OCI-LY7 (cell line): ENCODE measurements at regions not wholly inside any gene's neighbourhood (a gene's known extent, or its start where the extent isn't known, plus 50 kb on each side); places are given as distances from the start of the nearest gene placed in this dataset.

Source experiments
- BruUV-seq: library from RNA; stranded (reverse); fragments of 400-500 nt; replicated peaks from 2 replicates; lab custom pipeline; 2021; lab: Mats Ljungman, UMichigan
- CTCF ChIA-PET: fragments of 300-600 bp; sonication (Branson Sonifier 250); formaldehyde crosslinking; loops from one replicate; lab custom pipeline; 2022; ENCODE audit warnings: antibody characterized with exemption; ENCODE audit not compliant: unreplicated experiment; lab: Charles Lee
- POLR2A ChIA-PET: fragments of 300-600 bp; sonication (Branson Sonifier 250); formaldehyde crosslinking; loops from one replicate; lab custom pipeline; 2022; ENCODE audit warnings: antibody characterized with exemption; lab: Charles Lee
- DNase-seq: peaks from one replicate; pipeline ENCODE4 v3.0.0-alpha.2; 2015; ENCODE audit warnings: low spot score
- H2AFZ ChIP-seq: fragments of 200-600 bp; sonication (generic), shearing (Covaris generic); 2 replicates; pipeline ENCODE4 v1.6.1; 2014; ENCODE audit warnings: mild to moderate bottlenecking, antibody characterized with exemption, low read length, moderate library complexity
- H3K27ac ChIP-seq: fragments of 200-600 bp; sonication (generic); 2 replicates; pipeline ENCODE4 v1.5.1; 2014; ENCODE audit warnings: mixed run types, low read depth, mild to moderate bottlenecking, moderate library complexity, low read length, inconsistent platforms; ENCODE audit not compliant: poor library complexity, severe bottlenecking
- H3K36me3 ChIP-seq: fragments of 200-600 bp; sonication (generic); 2 replicates; pipeline ENCODE4 v1.6.1; 2014; ENCODE audit warnings: mild to moderate bottlenecking, antibody characterized with exemption, low read length, moderate library complexity, mixed read lengths; ENCODE audit not compliant: insufficient read depth
- H3K4me1 ChIP-seq: fragments of 200-600 bp; sonication (generic); 2 replicates; pipeline ENCODE4 v1.5.1; 2014; ENCODE audit warnings: mild to moderate bottlenecking, low read length; ENCODE audit not compliant: insufficient read depth, poor library complexity, severe bottlenecking
- H3K4me2 ChIP-seq: fragments of 200-600 bp; sonication (generic); 2 replicates; pipeline ENCODE4 v1.6.1; 2014; ENCODE audit warnings: mild to moderate bottlenecking, low read length
- H3K4me3 ChIP-seq: fragments of 200-600 bp; sonication (generic); 2 replicates; pipeline ENCODE4 v1.5.1; 2014; ENCODE audit warnings: mild to moderate bottlenecking, low read depth, low read length; ENCODE audit not compliant: poor library complexity, severe bottlenecking
- H3K79me2 ChIP-seq: fragments of 200-600 bp; sonication (generic); 2 replicates; pipeline ENCODE4 v1.6.1; 2016; ENCODE audit warnings: low read depth, mild to moderate bottlenecking, low read length, moderate library complexity, mixed read lengths; ENCODE audit not compliant: insufficient read depth
- H3K9me2 ChIP-seq: fragments of 200-600 bp; sonication (generic); 2 replicates; pipeline ENCODE4 v1.6.1; 2016; ENCODE audit warnings: mild to moderate bottlenecking, low read length, mixed read lengths; ENCODE audit not compliant: insufficient read depth
- H3K9me3 ChIP-seq: fragments of 200-600 bp; sonication (generic); 2 replicates; pipeline ENCODE4 v1.6.1; 2014; ENCODE audit warnings: mild to moderate bottlenecking, mixed run types, low read length, mixed read lengths
- H4K20me1 ChIP-seq: fragments of 200-600 bp; sonication (generic); 2 replicates; pipeline ENCODE4 v1.6.1; 2014; ENCODE audit warnings: mild to moderate bottlenecking, antibody characterized with exemption, low read length, moderate library complexity, mixed read lengths; ENCODE audit not compliant: insufficient read depth
- EZH2phosphoT487 ChIP-seq: fragments of 200-600 bp; sonication (generic); IDR thresholded peaks from 2 replicates; pipeline ENCODE4 v1.6.1; 2018; ENCODE audit warnings: low read depth, borderline replicate concordance, mild to moderate bottlenecking, mixed run types, antibody characterized with exemption, low read length, moderate library complexity, mixed read lengths
- intact Hi-C: fragments of 100-400 bp; cut with micrococcal nuclease; formaldehyde crosslinking; loops from one replicate; pipeline ENCODE4 v1.10.0; 2022; ENCODE audit not compliant: unreplicated experiment
- TF ChIP-seq, protein P1 (sequence below): fragments of 200-600 bp; sonication (generic); conservative IDR thresholded peaks from 2 replicates; pipeline ENCODE4 v1.5.1; 2014; ENCODE audit warnings: mild to moderate bottlenecking, antibody characterized with exemption, low read length, moderate library complexity, mixed read lengths

DNA sequence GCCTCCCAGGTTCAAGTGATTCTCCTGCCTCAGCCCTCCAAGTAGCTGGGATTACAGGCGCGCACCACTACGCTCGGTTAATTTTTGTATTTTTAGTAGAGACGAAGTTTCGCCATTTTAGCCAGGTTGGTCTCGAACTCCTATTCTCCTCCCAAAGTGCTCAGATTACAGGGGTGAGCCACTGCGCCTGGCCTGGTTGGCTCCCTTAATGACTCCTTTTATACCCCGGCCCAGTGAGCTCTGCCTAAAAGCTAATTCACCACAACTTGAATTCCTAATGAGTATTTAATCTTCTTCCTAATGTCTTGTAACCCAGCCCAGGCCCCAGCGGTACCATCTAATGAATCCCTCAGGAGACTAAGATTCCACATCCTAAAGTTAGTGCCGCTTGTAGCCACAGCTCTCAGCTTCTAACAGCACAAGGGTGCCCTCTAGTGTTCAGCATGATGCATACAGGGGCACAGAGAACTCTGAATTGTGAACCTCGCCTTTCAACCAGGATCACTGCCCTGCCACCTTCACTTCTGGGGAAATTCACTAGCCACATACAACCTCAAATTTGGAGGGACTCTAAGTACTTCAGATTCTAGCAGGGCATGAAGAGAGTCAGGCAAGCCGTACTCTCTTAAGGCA lies 89.5 kb downstream of the OR13H1 start:
- Histone ChIP-seq H3K36me3 (no peaks in the 10 kb centered on the region), H3K9me2 (no peaks in the 10 kb centered on the region), H3K27ac (no peak overlapping the region), H2AFZ (no peak overlapping the region), H3K9me3 (no peaks in the 10 kb centered on the region), H4K20me1 (no peaks in the 10 kb centered on the region), H3K4me1 (no peaks in the 10 kb centered on the region), H3K79me2 (no peaks in the 10 kb centered on the region), H3K4me3 (no peak overlapping the region), H3K4me2 (no peak overlapping the region)
- ChIA-PET CTCF (no interaction called here), POLR2A (no interaction called here)
- intact Hi-C loops = loop anchor here (5.0 kb wide), 2 partner anchors 636 to 656 kb away; no protein-coding TSS in a partner anchor
- DNase-seq = peak; percentile 51
- no TSS peak for BruUV-seq
- TF ChIP-seq EZH2phosphoT487 = no peak
- TF ChIP-seq, protein P1, sequence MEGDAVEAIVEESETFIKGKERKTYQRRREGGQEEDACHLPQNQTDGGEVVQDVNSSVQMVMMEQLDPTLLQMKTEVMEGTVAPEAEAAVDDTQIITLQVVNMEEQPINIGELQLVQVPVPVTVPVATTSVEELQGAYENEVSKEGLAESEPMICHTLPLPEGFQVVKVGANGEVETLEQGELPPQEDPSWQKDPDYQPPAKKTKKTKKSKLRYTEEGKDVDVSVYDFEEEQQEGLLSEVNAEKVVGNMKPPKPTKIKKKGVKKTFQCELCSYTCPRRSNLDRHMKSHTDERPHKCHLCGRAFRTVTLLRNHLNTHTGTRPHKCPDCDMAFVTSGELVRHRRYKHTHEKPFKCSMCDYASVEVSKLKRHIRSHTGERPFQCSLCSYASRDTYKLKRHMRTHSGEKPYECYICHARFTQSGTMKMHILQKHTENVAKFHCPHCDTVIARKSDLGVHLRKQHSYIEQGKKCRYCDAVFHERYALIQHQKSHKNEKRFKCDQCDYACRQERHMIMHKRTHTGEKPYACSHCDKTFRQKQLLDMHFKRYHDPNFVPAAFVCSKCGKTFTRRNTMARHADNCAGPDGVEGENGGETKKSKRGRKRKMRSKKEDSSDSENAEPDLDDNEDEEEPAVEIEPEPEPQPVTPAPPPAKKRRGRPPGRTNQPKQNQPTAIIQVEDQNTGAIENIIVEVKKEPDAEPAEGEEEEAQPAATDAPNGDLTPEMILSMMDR = peak; percentile 78

DNA sequence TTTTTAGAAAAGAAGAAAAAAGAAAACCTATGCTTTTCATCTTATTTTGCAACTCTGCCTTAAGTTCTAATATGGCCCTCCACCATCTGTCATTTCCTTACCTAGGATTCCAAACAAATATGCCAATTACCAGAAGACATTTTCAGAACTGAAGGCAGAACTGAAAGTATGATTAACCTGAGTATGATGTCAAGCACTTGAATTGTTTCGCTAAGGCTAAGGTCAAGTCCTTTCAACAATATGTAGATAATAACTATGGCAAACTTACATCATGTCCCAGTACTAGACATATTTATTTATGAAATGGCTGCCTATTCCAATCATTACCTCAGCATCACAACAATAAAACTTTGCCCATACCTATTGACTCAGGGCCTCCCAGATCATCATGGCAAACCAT lies 91.0 kb downstream of the OR13H1 start:
- BruUV-seq = no TSS peak
- no peaks in the 10 kb centered on the region for H3K9me3 ChIP-seq
- H3K79me2 ChIP-seq = no peaks in the 10 kb centered on the region
- ChIA-PET CTCF (no interaction called here), POLR2A (no interaction called here)
- H3K36me3 ChIP-seq = no peaks in the 10 kb centered on the region
- intact Hi-C loops = loop anchor here (5.0 kb wide), 2 partner anchors 638 to 658 kb away; no protein-coding TSS in a partner anchor
- H3K27ac ChIP-seq = no peak overlapping the region
- no peak for DNase-seq
- H3K4me3 ChIP-seq = no peak overlapping the region
- no peaks in the 10 kb centered on the region for H3K4me1 ChIP-seq
- H3K4me2 ChIP-seq = no peak overlapping the region
- no peak overlapping the region for H2AFZ ChIP-seq
- no peaks in the 10 kb centered on the region for H4K20me1 ChIP-seq
- TF ChIP-seq EZH2phosphoT487 = no peak
- TF ChIP-seq, protein P1 = no peak
- no peaks in the 10 kb centered on the region for H3K9me2 ChIP-seq

DNA sequence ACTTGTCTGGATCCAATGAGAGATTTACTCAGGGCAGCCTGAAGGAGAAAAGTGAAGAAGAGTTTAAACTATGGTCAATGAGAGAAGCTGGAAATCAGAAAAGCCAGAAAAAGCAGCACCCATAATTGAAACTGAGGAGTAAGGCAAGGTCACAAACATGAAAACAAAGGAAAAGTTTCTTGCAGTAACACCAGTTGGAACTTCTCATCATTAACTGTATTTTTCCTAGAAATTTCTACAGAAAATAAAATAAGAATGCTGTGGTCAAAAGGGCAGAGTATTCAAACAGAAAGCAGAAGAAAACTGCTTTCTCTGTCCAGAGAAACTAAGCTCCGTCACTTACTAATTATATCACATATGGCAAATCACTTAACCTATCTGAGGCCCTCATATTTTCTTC lies 102.2 kb downstream of the OR13H1 start:
- H3K4me2 ChIP-seq = no peak overlapping the region
- intact Hi-C loops = no loop called here
- no peaks in the 10 kb centered on the region for H3K9me3 ChIP-seq
- H3K4me1 ChIP-seq = no peaks in the 10 kb centered on the region
- no peaks in the 10 kb centered on the region for H3K36me3 ChIP-seq
- no peaks in the 10 kb centered on the region for H3K9me2 ChIP-seq
- TF ChIP-seq, protein P1 = no peak
- no peak for TF ChIP-seq EZH2phosphoT487
- no peak overlapping the region for H2AFZ ChIP-seq
- H3K27ac ChIP-seq = no peak overlapping the region
- no peak overlapping the region for H3K4me3 ChIP-seq
- no peak for DNase-seq
- BruUV-seq = no TSS peak
- POLR2A ChIA-PET = no interaction called here
- H3K79me2 ChIP-seq = no peaks in the 10 kb centered on the region
- CTCF ChIA-PET = no interaction called here
- no peaks in the 10 kb centered on the region for H4K20me1 ChIP-seq
